ENCODE measurements at regions not wholly inside any gene's neighbourhood (a gene's known extent, or its start where the extent isn't known, plus 50 kb on each side); places are given as distances from the start of the nearest gene placed in this dataset.

DNA sequence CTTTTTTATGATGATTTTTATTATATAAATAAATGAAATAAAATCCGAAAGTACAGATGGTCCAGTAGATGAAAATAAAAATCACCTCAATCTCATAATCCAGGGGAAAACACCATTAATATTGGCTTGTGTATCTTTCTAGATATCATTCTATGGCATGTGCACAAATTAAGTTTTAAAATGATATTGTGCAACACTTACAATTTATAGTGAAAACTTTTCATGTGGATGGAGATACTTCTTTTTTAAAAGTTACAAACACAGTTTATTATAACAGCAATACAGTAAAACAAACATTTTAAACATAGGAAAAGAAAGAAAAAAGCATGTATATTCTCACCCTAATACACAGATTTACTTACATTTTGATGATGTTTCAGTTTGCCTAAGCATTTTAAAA is 98.9 kb upstream of the RMST start:
- TF ChIP-seq MYC (IDR thresholded peaks at IDR 0.05; ENCODE audit: low read depth, low read length) (no peak), POLR2A (IDR thresholded peaks at IDR 0.05; ENCODE audit: low read depth, low read length) (no peak), POLR2AphosphoS5 (IDR thresholded peaks at IDR 0.05; ENCODE audit: insufficient read depth, low read depth, low read length) (no peak), CTCF (IDR thresholded peaks at IDR 0.05; ENCODE audit: extremely low read depth in 1 of 2, insufficient read depth in 1 of 2, low read depth in 1 of 2, low read length in 2 of 2) (no peak), EZH2 (IDR thresholded peaks at IDR 0.05; ENCODE audit: borderline replicate concordance, low read depth, low read length, severe bottlenecking) (no peak), GATA2 (IDR thresholded peaks at IDR 0.05; ENCODE audit: insufficient read depth, insufficient read length, low read depth, low read length) (no peak)
- TF ChIP-seq, protein P1, sequence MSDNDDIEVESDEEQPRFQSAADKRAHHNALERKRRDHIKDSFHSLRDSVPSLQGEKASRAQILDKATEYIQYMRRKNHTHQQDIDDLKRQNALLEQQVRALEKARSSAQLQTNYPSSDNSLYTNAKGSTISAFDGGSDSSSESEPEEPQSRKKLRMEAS (IDR thresholded peaks at IDR 0.05; ENCODE audit: insufficient read depth, insufficient read length) = no peak
